ENCODE measurements at regions not wholly inside any gene's neighbourhood (a gene's known extent, or its start where the extent isn't known, plus 50 kb on each side); places are given as distances from the start of the nearest gene placed in this dataset.
A peak's percentile ranks its signal among the peaks of the same experiment; 100 is the strongest.

DNA sequence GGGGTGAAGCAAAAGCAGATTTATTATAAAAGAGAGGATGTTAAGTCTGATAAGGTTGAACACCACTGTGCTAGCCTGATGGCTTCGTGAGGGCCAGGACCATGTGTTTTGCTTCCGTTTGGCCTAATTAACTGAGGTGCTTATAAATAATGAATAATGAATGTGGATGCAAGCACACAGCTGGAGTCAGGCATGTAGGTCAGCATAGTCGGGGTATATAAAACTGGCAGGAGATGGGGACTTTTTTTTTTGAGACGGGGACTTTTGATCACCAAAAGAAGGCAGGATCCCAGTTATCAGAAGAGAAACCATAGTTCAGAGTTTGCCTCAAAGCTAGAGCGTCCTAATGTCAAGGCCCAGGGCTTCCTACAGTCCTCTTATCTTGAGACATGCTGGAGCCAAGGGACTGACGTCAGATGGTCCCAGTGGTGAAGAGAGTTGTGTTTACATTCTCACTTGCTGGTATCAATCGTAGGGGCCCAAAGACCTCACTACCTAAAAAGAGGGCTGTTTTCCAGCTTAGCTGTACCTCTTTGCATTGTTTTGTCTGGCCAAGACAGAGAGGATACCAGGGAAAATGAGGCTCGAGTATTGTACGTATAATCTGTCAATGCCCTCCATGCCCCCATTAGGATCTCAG lies 50.4 kb downstream of the RTL9 start:
- no peak for DNase-seq

DNA sequence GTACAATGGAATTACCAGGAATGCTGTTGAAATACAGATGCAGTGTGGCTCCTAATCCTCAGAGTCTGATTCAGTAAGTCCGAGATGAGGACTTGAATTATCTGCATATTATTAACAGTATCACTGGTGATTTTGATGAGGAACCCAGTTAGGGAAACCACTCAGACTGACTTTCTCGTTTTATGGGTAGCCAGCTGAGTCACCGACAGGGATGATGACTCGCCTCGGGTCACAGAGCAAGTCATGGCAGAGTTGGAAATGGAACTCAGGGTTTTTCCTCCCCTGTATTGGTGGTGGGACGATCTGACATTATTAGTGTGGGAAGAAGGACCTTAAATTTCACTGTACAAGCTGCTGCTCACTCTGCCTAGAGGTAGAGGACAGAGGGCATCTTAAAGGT lies 51.3 kb downstream of the RTL9 start:
- no peak for DNase-seq

DNA sequence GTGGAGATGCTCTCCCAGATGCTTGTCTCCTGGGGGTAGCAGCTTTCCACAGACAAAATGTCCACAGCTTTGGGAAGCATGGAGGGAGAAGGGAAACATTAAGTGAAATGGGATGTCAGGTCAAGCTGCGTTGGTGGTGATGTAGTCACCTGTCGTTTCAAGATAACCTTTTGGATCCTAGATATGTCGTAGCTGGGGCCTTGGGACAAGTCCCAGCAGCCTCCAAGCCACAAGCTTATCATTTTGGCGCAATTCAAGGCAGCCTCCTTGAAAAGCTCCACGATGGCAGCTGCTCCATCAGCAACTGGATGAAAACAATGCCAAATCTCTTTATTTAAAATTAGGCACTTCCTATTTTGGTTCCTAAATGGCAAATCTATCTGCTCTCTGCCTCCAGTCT lies 52.0 kb downstream of the RTL9 start:
- no peak for DNase-seq

DNA sequence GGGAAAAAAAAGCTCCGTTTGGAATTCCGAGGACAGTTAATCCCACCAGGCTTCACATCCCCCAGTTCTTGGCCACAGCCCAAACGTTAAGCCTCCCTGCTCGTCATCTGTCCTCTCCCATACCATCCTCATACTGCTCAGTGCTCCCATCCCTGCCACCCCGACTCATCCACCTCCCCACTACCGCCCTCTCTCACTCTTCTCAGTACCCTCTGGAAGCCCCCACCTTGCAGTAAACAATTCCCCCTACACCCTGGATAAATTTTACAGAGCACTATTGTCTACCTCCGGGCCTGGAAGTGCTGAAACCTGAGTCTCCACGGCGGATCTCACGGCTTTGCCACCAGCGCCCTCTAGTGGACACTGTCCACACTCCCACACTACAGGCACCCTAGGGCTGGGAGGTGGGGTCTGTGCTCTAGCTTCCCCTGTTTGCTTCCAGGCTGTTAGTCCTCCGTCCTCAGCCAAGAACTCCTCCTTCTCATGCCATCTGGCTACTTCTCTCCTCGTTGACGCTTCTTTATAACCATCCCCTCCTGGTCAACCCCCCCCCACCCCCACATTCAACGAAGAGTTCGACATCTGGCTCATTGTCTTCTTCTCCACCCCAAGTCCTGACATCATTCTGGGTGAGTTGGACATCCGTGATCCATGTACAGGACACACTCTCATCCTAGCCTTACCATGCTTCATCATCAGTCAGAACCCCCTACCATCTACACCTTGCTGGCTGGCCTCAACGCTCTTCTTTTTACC lies 54.5 kb downstream of the RTL9 start:
- peak; percentile 59 for DNase-seq

DNA sequence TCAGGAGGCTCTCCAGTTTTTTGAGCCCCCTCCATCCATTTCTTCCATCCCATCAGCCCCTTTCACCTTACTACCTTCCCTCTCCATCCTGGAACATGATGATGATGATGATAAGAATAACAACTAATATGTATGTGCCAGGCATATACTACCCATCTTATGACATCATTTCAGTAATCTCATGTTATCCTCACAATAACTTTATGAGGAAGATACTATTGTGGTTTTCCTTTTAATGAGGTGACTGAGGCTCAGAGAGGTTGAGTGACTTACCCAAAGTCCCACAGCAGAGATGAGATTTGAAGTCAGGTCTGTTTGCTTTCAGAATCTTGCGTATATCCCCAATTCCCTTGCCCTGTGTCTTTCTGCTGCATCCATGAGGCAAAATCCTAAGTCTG lies 55.1 kb downstream of the RTL9 start:
- DNase-seq = no peak

DNA sequence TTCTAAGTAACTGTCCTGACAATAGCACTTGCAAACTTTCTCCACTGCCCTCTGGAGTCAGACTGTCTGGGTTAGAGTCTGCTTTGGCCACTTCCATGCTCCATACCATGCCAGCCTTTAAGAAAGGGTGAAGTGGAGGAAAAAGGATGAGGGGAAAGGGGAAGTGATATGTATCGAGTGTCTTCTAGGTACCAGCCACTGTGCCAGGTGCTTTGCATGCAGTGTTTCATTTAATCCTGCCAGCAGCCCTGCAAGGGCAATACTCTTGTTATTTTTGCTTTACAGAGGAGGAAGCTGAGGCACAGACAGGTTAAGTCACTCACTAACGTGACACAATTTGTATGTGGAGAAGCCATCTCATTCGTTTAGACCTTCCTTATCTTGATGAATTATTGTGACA lies 55.6 kb downstream of the RTL9 start:
- DNase-seq = no peak

DNA sequence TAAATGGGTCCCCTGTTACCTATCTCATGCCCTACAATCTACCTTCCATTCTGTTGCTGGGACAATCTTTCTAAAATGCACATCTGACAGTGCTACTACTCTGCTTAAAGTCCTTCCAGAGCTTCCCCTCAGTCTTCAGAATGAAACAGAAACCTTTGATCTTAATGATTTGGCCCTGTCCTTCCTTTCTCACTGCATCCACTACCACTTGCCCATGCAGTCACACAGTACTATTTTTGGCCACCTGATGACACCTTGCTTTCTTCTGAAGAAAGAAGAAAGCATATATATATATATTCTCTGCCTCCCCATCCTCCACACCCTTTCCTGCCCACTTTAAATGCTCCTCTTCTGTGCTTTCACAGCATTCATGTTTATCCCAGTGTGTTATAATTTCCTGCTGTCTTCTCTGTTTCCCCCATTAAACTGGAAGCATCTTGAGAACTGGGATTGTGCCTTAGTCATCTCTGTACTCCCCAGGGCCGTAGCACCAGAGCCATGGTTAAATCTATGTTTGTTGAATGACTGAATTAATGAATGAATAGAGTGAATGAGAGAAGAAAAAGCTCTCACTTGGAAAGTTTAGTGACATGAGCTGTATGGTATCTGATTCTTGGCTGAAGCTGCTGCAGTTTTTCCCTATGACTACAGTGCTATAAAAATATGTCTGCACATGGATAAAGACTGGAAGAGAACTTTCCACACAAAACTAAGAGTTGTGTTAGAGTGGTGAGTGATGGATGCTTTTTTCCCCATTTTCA lies 56.2 kb downstream of the RTL9 start:
- no peak for DNase-seq

DNA sequence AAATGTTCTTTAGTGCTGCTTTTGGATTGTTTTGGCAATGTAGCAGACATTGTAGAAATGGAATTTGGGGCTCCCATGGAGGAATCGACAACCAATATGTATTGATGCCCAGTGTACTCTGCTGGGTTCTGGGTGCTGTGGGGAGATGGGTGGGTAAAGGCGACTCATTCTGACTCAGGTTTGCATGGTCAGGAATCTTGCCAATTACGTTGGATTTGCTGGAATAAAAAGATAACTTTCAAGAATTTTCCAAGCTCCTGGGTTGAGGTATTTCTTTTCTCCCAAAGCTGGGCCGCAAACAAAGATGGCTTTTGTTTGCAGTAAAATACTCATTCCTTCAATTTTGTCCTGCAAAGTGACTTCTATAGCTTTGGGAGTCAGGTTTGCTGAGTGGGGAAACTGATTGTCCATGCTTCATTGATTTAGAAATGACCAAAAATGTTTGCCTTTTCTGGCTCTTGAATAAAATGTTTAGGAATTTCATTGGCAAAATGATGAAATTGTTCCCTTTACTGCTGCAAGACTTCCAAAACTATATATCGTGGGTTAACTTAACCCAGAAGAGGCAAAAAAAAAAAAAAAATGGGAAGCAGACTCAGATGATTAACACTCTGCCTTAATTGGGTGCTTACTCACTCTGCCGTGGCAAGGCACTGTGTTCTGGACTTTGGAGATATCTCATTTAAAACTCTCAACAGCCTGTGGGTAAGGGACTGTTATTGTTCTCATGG lies 57.0 kb downstream of the RTL9 start:
- no peak for DNase-seq

DNA sequence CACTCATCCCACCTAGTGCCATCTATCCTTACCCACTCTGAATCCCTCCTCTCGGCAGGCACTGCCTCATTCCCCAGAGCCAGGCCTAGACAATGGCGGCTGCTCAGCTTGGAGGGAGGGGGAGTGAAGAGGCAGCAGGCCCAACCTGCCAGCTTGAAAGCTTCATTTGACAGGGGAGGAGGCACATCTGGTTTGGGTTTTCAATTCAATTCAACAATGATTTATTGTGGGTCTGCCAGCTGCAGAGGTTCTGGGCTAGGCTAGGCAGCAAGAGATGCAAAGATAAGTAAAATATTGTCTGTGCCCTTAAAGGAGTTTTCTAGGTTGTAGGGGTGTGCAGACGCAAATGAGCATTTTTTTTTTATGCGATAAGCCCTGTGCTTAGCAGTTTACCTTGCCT lies 58.5 kb downstream of the RTL9 start:
- no peak for DNase-seq

DNA sequence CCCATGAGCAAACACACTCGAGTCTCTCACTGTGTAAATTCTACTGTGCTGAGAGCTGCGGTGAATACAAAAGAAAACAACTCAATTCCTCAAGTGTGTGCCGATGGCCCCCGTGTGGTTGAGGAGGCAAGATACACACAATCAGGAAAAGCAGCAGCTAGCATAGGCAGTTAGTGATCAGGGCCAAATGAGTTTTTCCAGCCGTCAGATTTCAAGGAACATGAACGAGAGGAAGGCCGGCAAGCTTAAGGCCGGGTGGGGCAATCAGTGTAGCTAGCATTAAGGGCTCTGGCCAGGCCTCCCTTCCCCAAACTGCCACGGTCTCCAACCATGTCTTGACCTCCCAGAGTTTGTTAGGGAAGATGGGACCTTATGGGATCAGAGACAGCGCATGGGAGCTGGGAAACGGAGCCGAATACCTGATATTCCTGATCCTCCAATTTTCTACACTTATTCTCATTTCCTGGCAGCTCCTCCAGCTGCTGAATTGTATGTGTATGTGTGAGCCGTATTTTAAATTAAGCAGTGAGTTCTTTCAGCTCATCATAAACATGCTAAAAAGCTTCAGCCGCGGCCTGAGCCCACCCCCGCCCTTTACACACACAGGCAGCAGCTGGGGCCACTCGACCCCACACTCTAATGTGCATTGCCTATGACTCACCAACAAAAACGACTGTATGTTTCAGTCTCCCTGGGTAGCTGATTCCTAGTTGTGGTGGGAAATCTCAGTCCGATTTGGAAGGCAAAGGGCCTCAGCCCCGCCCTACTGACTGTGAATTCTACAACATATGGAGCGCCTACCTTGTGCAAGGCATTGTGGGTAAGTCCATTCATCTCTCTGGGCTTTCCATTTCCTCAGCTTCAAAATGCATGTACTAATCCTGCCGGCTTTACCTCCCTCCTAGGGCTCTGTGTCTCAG lies 59.9 kb downstream of the RTL9 start:
- DNase-seq = no peak

DNA sequence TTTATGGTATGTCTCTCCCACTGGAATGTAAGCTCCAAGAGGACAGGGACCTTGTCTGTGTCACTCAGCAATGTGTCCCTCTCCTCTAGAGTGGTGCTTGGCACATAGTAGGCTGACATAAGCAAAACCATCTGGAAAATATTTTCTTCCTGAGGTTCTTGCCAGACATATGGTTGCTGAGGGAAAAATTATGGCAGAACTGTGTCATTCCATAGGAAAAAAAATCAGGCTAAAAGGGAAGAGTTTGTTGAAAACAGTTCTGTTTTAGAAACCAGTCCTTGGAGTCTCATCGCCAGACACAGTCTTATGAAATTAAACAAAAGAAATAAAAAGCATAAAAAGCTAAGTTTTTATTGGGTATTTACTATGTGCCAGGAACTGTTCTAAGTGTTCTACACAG lies 60.9 kb downstream of the RTL9 start:
- DNase-seq = no peak

DNA sequence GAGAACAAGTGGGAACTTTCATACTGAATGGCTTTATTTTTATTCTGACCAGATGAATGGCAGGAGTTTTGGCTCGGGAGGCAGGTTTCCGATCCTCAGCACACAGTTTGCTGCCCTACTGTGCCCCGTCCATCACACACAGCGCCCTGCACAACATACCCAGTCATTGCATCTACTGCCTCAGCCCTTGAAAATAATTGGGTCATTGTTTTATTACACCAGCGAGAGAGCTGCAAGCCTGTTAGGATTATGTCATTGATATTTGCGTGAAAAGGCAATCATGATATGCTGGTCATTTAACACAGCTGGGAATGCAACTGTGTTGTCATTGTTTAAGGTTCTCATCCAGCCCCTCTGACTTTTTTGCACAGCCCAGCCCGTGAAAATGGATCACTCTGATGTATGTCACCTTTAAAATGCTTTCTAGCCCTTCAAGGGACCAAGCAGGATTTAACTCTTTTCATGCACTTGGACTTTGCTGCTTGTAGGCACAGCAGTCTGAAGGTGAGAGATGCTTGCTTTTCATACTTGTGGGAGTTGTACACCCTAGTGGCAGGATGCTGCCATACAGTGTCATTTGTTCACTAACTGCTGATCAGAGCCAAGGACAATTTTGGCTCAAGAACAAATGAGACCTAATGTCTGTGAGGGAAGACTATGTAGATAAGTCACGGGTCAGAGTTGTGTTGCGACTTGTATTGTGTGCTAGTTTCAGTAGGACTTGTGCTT lies 62.3 kb downstream of the RTL9 start:
- no peak for DNase-seq

DNA sequence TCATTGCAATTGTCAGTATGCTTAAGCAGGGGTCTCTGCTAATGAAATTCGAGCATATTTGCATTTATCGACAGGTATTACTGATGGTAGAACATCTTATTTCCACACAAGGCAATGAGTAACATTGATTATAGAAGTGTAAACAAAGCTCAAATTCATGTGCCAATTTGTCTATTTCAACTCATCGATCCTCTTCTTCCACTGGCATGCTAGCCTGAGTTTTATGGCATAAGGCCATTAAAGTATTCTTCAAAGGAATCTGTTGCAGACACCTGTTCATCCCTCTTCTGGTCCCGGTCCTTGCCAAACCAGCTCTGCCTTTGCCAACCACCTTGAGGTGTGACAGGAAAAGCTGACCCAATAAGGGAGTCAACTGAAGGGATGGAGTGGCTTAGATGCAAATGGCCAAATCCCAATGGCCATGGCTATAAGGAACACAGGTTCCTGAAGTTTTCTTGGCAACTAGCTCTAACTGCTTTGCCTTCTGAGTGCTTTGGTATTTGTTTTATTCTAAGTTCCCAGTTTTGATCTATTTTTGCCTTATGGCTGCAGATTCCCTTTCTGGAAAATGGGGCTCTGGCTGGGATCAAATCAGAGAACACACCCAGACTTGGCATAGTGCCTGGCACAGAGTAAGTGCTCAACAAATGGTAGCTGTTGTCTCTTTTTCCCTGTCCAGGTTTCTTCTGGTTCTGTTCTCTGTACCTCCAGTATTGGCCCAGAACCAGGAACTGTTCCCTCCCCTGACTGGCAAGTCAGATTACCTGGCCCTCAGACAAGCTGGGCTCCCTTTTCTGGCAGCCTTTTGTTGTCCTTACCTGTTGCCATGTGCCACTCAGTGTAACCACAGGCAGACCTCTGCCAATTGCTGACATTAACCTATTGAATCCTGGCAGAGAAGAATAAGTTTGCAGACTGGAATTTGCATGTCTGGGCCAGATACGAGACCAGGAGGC lies 63.1 kb downstream of the RTL9 start:
- no peak for DNase-seq

DNA sequence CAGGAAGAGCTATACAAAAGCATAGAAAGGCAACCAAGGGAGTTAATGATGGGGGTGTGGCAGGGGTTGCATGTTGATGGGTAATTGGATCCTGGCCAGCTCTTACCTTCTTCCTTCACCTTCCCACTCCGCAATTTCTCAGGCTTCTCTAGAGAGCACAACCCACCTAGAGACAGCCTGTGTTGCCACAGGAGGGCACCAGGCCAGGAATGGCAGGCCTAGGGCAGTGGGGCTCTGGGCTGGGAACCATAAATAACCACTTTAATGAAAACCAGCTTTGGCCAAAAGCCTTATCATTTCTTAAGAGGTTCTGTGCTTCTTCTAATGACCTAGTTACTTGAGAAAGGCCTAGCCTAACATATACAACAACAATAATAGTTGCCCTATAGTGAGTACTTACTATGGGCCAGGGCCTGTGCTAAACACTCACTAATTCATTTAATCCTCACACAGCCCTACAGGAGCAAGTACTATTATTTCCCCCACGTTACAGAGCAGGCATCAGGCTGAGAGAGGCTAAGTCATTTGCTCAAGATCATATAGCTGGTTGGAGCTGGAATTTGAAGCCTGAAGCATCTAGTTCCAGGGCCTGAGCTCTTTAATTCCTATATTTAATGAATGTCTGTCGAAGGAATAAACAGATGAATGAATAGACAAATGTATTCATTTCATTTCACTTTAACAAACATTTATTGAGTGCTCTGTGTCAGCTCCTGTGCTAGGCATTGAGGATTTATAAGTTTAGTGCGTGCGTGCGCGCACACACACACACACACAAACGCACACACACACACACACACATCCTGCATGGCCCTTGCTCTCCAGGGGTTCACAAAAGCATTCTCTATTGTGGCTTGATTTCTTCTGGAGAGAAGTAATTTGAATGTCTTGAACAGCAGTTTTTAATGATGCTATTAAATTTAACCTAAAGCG lies 66.8 kb downstream of the RTL9 start:
- no peak for DNase-seq

DNA sequence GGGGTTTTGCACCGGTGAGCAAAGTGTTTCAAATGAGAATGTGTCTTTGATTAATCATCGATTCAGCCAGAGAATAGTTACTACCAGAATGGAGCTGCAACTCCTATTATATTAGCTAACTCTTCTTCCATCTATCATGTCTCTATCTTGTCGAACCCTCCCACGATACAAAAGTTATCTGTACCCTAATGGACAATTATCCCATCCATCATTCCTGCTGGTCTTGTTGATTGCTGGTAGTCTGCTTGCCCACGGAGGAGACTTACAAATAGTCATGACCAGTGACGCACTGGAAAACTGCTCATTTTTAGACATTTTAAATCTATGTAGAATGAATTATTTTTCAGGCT lies 67.5 kb downstream of the RTL9 start:
- no peak for DNase-seq

DNA sequence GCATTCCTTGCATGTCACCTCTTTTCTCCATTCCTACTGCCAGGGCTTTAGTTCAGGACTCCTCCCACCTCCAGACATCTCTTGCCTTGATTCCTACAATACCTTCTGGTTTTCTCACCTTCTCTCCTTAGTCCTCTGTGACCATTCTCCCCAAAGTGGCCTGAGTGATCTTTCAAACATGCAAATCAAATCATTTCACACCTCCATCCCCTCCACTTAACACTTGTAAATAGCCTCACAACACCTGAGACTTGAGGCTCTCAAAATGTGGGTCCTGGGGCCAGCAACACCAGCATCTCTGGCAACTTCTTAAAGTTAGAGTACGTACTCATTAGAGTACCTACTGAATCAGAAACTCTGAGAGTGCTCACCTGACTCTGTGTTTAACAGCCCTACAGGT lies 68.4 kb downstream of the RTL9 start:
- DNase-seq = no peak

DNA sequence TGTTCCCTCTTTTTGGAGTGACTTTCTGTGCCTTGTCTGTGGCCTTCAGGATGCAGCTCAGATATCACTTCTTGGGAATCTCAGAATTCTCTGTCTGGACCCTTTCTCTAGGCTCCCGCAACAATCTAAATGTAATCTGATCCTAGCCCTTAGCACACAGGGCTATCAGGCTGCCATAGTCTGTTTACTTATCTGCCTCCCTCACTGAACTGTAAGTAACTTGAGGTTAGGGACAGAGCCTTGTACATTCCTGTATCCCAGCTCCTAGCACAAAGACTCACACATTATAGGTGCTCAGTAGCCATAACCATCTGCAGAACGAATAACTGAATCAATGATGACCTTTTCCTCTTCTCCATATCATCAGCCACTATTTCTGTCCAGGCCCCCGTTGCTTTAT lies 69.5 kb downstream of the RTL9 start:
- DNase-seq = no peak

DNA sequence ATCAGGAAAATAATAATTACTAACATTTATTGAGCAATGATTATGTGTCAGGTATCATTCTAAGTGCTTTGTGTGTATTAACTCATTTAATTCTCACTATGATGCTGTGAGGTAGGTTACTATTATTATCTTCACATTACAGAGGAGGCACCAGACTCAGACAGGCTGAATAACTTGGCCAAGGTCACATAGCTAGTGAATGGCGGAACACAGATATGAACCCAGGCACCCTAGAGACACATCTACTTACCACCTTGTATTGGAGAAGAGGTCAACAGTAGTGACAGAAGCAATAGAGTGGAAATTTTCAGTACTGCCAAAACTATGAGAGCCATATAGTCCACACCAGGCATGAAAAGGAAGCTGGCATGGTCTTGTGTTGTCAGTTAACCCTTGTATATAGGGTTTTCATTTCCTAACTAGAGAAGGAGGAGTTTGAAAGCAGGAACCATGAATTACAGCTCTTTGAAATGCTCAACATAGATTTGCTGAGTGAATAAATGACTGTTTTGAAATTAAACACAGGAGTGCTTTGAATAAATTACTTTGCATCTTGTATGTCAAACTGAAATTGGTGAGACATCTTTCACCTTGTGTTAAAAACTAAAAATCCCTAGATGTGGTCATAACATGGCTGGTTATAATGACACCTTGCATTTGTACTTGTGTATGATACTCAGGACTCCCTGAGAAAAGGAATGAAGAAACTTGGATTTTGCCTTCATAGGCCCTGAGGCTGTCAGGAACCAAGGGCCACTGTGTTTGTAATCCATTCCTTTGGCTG lies 71.8 kb downstream of the RTL9 start:
- DNase-seq = no peak

Measured in CD4-positive, alpha-beta T cell treated with Interleukin-10 for 1 hour (primary cell).